Thyroid gland (tissue), 4 donors: ENCODE measurements at regions not wholly inside any gene's neighbourhood (a gene's known extent, or its start where the extent isn't known, plus 50 kb on each side); places are given as distances from the start of the nearest gene placed in this dataset.

Experiments
- DNase-seq, 2 donors: peaks; one replicate each; pipeline ENCODE4 v3.0.0-alpha.2; 2019
- H3K27ac ChIP-seq, 3 donors: fragments of 200-600 bp; sonication (generic); 1 replicate in 2 of 3; 2 replicates in 1 of 3; pipeline ENCODE4 v1.5.1; 2016 to 2019; ENCODE audit warnings: mild to moderate bottlenecking in 1 of 3, moderate library complexity in 1 of 3
- H3K27me3 ChIP-seq: fragments of 200-600 bp; sonication (generic); one replicate; pipeline ENCODE4 v1.5.1; 2019
- H3K36me3 ChIP-seq, 2 donors: fragments of 200-600 bp; sonication (generic); one replicate each; pipeline ENCODE4 v1.5.1; 2016 to 2019
- H3K4me1 ChIP-seq, 2 donors: fragments of 200-600 bp; sonication (generic); one replicate each; pipeline ENCODE4 v1.5.1; 2017 to 2019
- H3K4me3 ChIP-seq, 3 donors: fragments of 200-600 bp; sonication (generic); replicated peaks in 1 of 3; 1 replicate in 2 of 3; 2 replicates in 1 of 3; pipeline ENCODE4 v1.5.1; 2016; ENCODE audit warnings: mild to moderate bottlenecking in 1 of 3
- H3K9me3 ChIP-seq: fragments of 200-600 bp; sonication (generic); one replicate; pipeline ENCODE4 v1.5.1; 2017
- POLR2A ChIP-seq, 2 donors: fragments of 450-650 bp; IDR thresholded peaks; one replicate each; pipeline ENCODE4 v1.6.1; 2017; ENCODE audit warnings: antibody characterized with exemption in 2 of 2, mild to moderate bottlenecking in 2 of 2, moderate library complexity in 1 of 2
- WGBS, 2 donors: methylation state at CpG; one replicate each; pipeline ENCODE4 v1.1.5; 2017; 5-methylcytosine and 5-hydroxymethylcytosine counted together
- intact Hi-C: fragments of 100-400 bp; cut with DNase I; formaldehyde crosslinking; loops from one replicate; pipeline ENCODE4 v1.15.1; 2023
- TF ChIP-seq, protein P1 (sequence below), 6 experiments: fragments of 200-600 bp in 3 of 6; fragments of 450-650 bp in 3 of 6; sonication (generic) in 3 of 6; IDR thresholded peaks; one replicate each; pipeline ENCODE4 v1.5.1; 2016 to 2019; ENCODE audit warnings: antibody characterized with exemption in 6 of 6, mild to moderate bottlenecking in 2 of 6, inconsistent platforms in 1 of 6, moderate library complexity in 1 of 6

DNA sequence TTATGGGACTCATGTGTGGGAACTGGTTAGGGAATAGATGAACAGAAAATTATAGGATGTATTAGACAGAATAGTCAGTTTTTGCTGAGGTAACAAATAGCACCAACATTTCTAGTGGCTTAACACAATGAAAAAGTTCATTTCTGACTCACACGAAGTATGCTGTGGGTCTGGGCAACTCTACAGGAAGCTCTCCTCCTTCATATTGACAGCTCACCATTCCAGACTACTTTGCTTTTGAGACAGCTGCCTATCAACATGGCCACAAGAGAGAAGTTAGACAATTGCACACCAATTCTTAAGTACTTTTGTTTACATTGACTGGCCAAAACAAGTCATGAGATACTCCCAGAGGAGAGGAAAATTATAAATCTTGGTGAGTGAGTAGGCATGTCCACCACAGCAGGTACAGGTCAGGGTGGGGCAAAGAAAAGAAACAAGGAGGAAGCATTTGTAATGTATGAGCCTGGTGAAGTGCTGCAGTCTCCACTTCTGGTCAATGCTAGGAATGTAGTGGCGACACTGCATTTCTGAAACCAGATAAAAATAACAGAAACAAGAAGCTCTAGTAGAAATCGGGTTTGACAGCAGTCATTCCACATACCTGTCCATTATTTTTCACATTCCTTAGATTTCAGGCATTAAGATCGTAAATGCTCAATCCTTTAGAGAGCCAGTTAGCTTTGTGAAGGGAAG, 141.6 kb downstream of the ICOS start:
- Histone ChIP-seq H3K36me3 (no peaks in the 10 kb centered on the region), H3K27me3 (no peaks in the 10 kb centered on the region), H3K4me1 (peaks cover 0 to 4% of the 10 kb centered on the region in 2 donors), H3K4me3 (no peak overlapping the region), H3K9me3 (no peaks in the 10 kb centered on the region), H3K27ac (no peak overlapping the region)
- TF ChIP-seq POLR2A (IDR thresholded peaks at IDR 0.05) = no peak
- TF ChIP-seq, protein P1, sequence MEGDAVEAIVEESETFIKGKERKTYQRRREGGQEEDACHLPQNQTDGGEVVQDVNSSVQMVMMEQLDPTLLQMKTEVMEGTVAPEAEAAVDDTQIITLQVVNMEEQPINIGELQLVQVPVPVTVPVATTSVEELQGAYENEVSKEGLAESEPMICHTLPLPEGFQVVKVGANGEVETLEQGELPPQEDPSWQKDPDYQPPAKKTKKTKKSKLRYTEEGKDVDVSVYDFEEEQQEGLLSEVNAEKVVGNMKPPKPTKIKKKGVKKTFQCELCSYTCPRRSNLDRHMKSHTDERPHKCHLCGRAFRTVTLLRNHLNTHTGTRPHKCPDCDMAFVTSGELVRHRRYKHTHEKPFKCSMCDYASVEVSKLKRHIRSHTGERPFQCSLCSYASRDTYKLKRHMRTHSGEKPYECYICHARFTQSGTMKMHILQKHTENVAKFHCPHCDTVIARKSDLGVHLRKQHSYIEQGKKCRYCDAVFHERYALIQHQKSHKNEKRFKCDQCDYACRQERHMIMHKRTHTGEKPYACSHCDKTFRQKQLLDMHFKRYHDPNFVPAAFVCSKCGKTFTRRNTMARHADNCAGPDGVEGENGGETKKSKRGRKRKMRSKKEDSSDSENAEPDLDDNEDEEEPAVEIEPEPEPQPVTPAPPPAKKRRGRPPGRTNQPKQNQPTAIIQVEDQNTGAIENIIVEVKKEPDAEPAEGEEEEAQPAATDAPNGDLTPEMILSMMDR (IDR thresholded peaks at IDR 0.05) = no peak
- intact Hi-C loops = no loop called here
- no peak for DNase-seq
- 49 to 51% methylated on average over 4 of the region's 4 CpGs for WGBS, 2 donors

DNA sequence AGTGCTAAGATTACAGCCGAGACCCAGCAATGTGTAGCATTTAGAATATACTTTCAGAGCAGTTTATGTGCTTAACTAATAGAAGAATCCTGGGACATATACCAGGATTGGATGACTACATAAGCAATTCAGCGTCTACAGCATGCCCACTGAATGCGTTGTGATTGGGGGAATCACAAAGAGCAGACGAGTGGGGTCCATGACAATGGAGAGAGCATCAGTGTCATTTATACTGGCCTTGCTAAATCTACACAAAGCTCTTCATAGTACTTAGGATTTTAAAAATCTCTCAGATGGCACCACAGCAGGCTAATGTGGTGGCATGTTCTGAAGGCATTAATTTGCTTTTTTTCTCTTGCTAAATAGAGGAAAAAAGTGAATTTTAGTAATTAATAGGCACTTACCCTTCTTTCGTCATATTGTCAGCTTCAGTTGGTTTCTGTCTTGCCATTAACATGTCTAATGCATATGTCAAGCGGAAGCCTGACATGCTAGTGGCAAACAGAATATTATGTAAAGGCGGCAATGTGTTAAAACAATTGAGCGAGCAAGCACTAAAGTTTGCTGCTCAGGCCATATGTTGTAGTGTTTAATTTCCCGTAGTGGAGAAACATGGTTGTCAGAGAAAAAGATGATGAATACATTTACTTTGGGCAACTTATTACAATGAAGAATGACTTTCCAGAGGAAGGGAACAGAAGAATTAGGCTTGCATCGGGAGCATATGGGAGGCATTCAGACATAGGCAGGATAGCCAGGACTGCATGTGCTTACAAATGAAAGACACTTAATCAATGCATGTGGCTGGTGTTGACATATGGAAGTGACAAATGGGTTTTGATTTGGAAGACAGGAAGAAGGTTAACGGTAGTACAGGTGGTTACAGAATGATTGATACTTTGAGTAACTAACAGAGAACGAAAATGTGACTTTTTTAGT, 145.2 kb downstream of the ICOS start:
- H3K27me3 ChIP-seq = no peaks in the 10 kb centered on the region
- TF ChIP-seq, protein P1 (IDR thresholded peaks at IDR 0.05) = no peak
- no peak for TF ChIP-seq POLR2A (IDR thresholded peaks at IDR 0.05)
- 90 to 93% methylated on average over 12 of the region's 12 CpGs for WGBS, 2 donors
- H3K36me3 ChIP-seq = no peaks in the 10 kb centered on the region
- no peak for DNase-seq
- H3K9me3 ChIP-seq = no peaks in the 10 kb centered on the region
- peaks cover 0 to 8% of the 10 kb centered on the region in 2 donors for H3K4me1 ChIP-seq
- no peak overlapping the region for H3K27ac ChIP-seq
- intact Hi-C loops = no loop called here
- H3K4me3 ChIP-seq = no peak overlapping the region

DNA sequence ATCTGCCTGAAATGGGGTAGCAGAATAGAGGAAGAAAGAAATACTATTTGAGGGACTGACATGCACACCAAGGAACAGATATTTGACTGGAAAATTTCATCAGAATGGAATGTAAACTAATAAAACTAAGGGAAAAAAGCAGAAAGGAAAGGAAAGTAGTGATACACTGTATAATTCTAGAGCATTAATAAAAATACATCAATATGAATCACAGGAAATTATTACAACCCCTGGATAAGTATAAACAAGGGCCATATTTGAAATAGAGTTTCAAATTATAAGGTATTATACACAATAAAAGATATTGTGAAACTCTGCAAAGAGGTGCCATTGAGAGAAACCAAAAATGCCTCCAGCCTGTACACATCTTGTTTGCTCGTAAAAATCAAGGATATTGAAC, 149.6 kb downstream of the ICOS start:
- H3K4me3 ChIP-seq = no peak overlapping the region
- H3K36me3 ChIP-seq = no peaks in the 10 kb centered on the region
- 40% methylated on average over 1 of the region's 1 CpG for WGBS, 2 donors
- H3K4me1 ChIP-seq = peaks cover 0 to 8% of the 10 kb centered on the region in 2 donors
- H3K9me3 ChIP-seq = no peaks in the 10 kb centered on the region
- no peak overlapping the region for H3K27ac ChIP-seq
- DNase-seq = no peak
- intact Hi-C loops = no loop called here
- TF ChIP-seq POLR2A (IDR thresholded peaks at IDR 0.05) = no peak
- TF ChIP-seq, protein P1 (IDR thresholded peaks at IDR 0.05) = no peak
- H3K27me3 ChIP-seq = no peaks in the 10 kb centered on the region

DNA sequence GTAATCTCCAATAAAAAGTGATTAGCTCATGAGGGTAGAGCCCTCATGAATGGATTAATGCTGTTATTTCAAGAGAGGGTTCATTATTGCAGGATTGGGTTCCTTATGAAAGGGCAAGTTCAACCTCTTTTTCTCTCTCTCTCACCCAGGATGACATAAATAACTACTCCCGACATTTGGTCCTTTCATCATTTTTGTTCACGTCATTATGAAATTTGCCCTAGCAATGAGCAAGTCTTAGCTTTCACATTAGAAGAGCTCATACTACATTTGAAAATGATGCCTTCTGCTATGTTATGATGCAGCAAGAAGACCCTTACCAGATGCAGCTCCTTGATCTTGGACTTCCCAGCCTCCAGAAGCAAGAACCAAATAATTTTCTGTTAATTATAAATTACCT, 152.5 kb downstream of the ICOS start:
- Histone ChIP-seq H3K27me3 (no peaks in the 10 kb centered on the region), H3K27ac (no peak overlapping the region), H3K9me3 (no peaks in the 10 kb centered on the region), H3K4me1 (no peaks in the 10 kb centered on the region), H3K4me3 (no peak overlapping the region), H3K36me3 (no peaks in the 10 kb centered on the region)
- no peak for DNase-seq
- TF ChIP-seq, protein P1 (IDR thresholded peaks at IDR 0.05) = no peak
- no peak for TF ChIP-seq POLR2A (IDR thresholded peaks at IDR 0.05)
- 95 to 98% methylated on average over 2 of the region's 2 CpGs for WGBS, 2 donors
- intact Hi-C loops = no loop called here

DNA sequence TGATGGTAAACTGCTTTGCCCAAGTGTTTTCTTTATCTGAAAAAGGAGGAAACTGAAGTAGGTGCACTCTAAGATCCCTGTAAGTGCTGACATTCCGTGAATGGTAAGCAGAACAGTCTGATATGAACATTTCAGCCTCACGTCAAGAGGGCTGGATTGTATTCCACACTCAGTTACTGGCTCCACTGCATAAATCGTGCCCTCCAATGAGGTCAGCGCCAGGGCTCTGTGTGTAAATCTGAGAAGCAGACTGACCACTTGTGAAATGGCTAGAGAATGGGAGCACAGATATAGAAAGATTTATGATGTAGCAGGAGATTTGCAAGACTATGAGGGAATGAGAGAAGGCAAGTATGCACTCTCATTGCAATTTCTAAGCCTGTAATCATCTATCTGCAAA, 153.0 kb downstream of the ICOS start:
- Histone ChIP-seq H3K4me3 (no peak overlapping the region), H3K27ac (no peak overlapping the region), H3K4me1 (no peaks in the 10 kb centered on the region), H3K27me3 (no peaks in the 10 kb centered on the region), H3K36me3 (no peaks in the 10 kb centered on the region), H3K9me3 (no peaks in the 10 kb centered on the region)
- DNase-seq = no peak
- intact Hi-C loops = no loop called here
- 74 to 78% methylated on average over 4 of the region's 4 CpGs for WGBS, 2 donors
- TF ChIP-seq, protein P1 (IDR thresholded peaks at IDR 0.05) = no peak
- TF ChIP-seq POLR2A (IDR thresholded peaks at IDR 0.05) = no peak
